ENCODE measurements at regions not wholly inside any gene's neighbourhood (a gene's known extent, or its start where the extent isn't known, plus 50 kb on each side); places are given as distances from the start of the nearest gene placed in this dataset.
"Not testable (repeated sequence)": the region's sequence is repeated elsewhere in the genome, so short reads cannot be mapped to it uniquely, and the experiment has no call there.

- DNase-seq = no peak
Observed at GRCh38 chrX:122586831-122587230, 597.2 kb upstream of the GRIA3 start.

- no peak for DNase-seq
Observed at GRCh38 chrX:122591546-122591945, 592.5 kb upstream of the GRIA3 start.

DNA sequence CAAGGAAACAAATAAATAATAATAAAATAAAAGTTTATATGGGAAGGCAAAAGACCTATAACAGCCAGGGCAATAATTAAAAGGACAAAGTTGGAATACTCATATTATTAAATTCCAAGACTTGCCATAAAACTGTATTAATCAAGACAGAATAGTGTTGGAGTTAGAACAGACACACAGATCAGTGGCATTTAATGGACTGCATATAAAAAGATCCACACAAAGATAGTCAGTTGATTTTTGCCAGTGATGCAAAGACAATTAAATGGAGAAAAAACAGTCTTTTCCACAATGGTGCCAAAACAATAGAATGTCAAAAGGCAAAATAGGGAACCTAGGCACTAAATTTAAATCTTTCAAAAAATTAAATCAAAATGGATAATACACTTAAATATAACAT, 587.1 kb upstream of the GRIA3 start:
- DNase-seq = no peak

GRCh38 chrX:122622795-122623194, 561.3 kb upstream of the GRIA3 start:
- DNase-seq = no peak

GRCh38 chrX:122625239-122625638, 558.8 kb upstream of the GRIA3 start:
- DNase-seq = no peak

GRCh38 chrX:122625821-122626220, 558.3 kb upstream of the GRIA3 start:
- no peak for DNase-seq

DNA sequence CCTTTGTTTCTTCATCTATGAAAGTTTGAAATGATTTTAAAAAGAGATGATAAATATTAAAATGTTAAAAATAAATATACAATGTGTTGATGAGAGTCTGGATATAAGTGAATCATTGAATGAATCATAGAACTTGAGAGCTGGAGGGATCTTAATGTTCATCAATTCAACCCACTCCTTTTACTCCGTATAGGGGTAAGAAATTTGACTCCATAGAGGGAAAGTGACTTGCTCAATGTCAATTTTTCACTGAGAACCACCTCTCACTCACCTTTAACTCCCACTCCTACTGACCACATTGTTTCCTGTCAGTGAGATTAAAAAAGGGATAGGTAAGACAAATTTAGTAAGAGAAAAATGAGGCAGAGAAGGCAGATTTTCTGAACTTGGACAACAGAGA, 557.2 kb upstream of the GRIA3 start:
- DNase-seq = no peak

- DNase-seq = no peak
Observed at GRCh38 chrX:122641136-122641535, 542.9 kb upstream of the GRIA3 start.

DNA sequence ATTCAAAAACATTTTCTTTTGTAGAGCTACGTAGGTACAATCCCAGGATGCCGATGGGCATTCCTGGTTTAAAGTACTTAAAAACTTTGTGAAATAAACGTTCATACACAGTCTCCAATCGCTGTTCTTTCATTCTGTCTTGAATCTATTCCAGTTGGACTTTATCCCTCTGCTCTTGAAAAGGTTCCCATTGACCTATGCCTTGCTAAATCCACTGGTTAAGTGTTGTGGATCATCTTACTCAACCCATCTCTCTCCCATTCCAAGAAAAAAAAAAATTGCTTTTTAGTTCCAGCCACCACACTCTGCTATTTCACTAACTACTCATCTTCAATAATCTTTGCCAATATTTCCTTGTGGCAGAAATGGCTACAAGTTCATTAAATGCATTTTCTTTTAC, 542.3 kb upstream of the GRIA3 start:
- no peak for DNase-seq

- DNase-seq = not testable (repeated sequence)
Observed at GRCh38 chrX:122655256-122655655, 528.8 kb upstream of the GRIA3 start.

DNA sequence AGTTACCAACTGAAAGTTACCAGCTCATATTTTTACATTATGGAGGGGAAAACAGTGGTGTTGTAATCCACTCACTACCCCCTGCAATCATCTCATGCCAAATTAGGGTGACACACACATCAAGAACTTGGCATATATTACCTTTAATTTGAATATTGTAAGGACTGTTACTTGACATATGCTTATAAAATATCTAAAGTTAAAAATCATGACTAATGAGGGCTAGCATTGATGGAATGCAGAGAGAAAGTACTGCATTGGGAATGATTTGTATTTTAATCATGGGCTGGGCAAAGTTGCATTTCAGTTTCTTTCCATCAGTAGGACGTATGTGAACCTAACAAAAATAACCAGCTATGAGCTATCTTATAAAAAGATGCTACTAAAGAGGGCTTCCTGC, 517.5 kb upstream of the GRIA3 start:
- no peak for DNase-seq

- DNase-seq = no peak
Observed at GRCh38 chrX:122667667-122668066, 516.4 kb upstream of the GRIA3 start.

- no peak for DNase-seq
Observed at GRCh38 chrX:122703762-122704161, 480.3 kb upstream of the GRIA3 start.

DNA sequence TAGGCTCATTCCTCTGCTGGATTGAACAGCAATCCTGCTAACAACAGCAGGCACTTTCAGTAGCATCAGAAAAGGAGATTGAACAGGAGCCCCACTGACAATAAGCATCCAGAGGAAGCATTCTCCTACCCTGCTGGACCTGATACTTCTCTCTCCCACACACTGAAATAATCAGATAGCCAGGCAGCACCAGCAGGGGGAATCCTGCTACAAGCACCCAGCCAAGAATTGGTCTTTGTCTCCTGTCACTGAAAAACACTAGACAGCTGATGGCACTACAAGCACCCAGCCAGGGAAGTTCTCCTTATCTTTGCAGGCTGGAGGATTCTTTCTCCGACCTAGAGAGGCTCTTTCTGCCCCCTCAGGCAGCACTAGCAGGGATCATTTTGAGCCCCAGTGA, 444.3 kb upstream of the GRIA3 start:
- no peak for DNase-seq

DNA sequence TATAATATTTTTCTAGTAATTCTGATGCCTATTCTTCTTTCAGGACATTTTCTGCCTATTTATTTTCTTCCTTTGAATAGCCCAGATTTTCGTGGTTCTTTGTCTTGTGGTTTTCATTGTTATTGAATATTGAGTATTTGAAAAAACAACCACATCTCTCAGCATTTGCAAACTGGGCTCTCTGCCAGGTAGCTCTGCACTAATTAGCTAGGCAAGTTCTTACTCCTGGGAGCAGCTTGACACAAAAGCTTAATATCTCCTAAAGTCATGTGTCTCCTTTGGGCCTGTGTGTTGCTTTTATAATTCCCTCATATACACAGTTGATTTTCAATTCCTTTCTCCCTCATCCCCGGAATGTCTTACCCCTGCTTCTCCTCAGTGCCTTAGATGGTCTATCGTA, 413.5 kb upstream of the GRIA3 start:
- no peak for DNase-seq

DNA sequence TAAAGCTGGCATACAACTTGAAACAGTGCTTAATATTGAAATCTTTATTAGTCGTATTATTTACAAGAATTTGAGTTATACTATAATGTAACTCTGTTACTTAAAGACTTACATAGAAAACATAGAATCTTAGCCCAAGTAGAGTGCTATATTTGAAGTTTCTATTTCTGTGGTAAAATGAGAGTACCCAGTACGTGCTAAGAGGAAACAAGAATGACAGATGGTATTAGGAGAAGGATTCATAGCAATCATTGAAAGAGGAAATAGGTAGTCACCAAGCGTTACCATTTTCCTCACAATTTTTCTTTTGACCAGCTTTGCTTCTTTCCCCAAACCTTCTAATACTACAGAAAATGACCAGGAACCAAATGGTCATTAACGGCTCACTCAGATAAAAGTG, 412.1 kb upstream of the GRIA3 start:
- DNase-seq = no peak

- no peak for DNase-seq
Observed at GRCh38 chrX:122777766-122778165, 406.3 kb upstream of the GRIA3 start.

- DNase-seq = no peak
Observed at GRCh38 chrX:122783918-122784317, 400.2 kb upstream of the GRIA3 start.

DNA sequence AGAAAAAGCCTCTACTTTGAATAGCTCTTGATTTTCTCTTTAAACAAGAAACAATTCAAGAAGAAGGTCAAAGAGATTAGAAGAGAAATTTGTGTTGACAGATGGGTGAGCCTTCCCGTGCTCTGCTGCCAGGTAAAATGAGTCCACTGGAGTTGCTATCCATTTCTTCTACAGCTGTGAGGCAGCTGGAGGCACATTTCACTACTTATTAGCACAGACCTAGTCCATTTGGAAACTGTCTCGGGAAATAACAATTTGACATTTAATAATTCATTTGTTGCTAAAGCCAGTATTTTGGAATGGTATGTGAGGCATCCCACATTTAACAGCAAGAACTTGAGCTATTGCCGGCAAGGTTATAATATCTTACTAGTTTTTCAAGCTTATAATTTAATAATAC, 396.8 kb upstream of the GRIA3 start:
- no peak for DNase-seq

GRCh38 chrX:122788216-122788615, 395.9 kb upstream of the GRIA3 start:
- DNase-seq = no peak

GRCh38 chrX:122790376-122791095, 393.5 kb upstream of the GRIA3 start:
- no peak for DNase-seq

DNA sequence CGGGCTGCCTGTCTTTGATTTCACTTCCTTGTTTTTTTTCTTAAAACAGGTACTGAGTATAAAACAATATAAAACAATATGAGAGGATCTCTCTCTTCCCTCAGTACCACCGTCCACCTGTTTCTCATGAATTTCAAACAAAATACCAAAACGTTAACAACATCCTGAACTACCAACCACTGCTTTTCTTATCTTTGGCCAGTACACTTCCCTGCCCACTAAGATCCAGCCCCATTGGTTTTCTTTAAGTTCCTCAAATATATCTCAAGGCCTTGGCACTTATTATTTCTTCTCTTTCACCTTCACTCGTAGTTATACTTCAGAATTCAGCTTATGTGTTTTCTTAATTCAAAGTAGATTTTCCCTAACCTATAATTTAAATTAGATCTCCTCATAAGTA, 370.2 kb upstream of the GRIA3 start:
- no peak for DNase-seq

DNA sequence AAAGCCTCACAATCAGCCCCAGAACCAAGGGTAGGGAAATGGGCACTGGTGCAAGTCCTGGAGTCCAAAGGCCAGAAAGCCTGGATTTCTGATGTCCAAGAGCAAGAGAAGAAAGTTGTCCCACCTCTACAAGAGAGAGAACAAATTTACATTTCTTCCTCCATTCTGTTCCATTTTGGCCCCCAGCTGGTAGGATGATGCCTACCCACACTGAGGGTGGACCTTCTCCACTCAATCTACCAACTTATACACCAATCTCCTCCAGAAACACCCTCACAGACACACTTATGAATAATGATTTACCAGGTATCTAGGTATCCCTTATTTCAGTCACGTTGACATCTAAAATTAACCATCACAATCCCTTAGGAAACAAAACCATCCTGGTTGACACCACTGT, 367.8 kb upstream of the GRIA3 start:
- DNase-seq = no peak

DNA sequence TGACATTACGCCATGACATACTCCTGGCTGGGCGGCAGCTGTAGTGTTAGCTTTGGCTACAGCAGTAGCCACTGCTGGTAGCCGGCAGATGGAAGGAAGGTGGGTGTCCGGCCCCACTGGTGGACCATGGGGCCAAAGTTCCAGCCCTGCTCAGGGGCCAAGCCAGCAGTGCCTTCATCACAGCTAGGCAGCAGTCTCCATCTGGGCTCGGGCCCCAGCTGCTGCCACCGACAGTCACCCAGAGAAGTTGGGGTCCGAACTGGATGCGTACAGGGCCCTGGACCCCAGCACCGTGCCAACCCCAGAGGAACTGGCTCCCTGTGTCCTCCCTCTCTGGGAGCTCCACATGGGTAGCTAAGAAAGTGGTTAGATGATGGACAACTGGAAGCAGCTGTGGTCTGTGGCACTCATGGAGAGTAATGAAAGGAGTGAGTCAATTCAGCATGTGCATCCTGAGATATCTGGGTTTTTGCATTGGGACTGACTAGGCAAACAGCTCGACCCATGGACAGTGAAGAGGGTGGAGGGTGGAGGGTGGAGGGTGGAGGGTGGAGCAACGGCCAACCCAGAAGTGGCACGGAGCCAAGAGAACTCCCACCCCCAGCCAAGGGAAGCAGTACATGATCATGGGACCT, 366.6 kb upstream of the GRIA3 start:
- DNase-seq = no peak

GRCh38 chrX:122818068-122818467, 366.0 kb upstream of the GRIA3 start:
- DNase-seq = no peak

Data from activated CD4-positive, alpha-beta T cell treated with anti-CD3 and anti-CD28 coated beads, Interleukin-2, Interleukin-6, amounts not matched to agents 100 ng/mL and 50 ng/mL, durations not matched to agents 16 hours and 8 hours (primary cell).